HUDEP-2 (cell line): ENCODE measurements at regions not wholly inside any gene's neighbourhood (a gene's known extent, or its start where the extent isn't known, plus 50 kb on each side); places are given as distances from the start of the nearest gene placed in this dataset.
"Not testable (repeated sequence)": the region's sequence is repeated elsewhere in the genome, so short reads cannot be mapped to it uniquely, and the experiment has no call there.

Source experiments
- DNase-seq, 76 experiments: peaks; one replicate each; lab custom pipeline; 2025; ENCODE audit not compliant: unreplicated experiment in 76 of 76; lab: John Stamatoyannopoulos, UW

DNA sequence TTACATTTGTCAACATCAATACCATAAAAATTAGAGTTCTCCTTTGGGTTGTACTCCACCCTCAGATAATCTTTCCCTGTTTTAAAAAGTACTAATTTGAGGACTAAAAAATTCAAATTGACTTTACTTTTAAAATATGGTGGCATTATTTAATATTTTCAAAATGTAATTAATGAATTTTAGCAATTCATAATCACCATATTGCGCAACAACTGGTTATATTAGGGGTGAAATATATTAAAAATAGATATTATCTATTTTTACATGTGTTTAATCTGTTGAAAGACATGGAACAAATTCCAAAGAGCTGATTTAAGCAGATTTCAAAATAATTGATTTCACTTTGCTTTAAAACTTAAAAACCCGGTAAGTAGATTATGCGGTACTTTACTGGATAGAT is 236.6 kb upstream of the NOL4 start:
- no peak for DNase-seq

DNA sequence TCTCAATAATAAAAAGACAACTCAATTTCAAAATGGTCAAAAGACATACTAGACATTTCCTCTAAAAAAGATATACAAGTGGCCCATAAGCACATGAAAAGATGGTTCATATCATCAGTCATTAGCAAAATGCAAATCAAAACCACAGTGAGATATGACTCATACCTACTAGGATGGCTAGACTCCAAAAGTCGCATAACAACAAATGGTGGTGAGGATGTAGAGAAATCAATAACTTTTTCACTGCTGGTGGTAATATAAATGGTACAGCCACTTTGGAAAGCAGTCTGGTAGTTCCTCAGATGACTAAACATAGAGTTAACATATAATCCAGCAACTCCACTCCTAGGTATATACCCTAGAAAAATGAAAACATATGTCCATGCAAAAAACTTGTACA is 242.3 kb upstream of the NOL4 start:
- no peak for DNase-seq

DNA sequence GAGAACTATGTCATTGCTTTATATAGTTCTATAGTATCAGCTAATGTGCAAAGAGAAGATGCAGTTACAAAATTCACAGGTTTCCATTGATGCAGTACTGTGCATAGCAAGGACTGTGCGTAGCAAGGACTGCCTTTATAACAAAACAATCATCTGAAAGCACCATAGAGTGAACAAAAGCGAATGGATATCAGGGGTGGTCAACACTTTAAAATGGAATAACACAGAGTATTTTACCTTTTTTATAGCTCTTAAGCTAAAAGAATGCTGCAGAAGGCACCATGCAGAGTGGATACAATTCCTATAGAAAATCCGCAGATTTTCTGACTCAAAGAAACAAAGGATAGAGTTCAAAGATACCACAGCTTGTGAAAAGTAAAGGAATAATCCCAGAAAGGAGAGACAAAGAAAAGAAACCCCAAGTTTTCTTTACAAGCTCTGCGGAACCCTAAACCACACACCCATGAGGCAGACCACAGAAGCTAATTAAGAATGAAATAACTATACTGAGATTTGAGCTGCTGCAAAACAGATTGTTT is 229.9 kb upstream of the DTNA start:
- no peak for DNase-seq

DNA sequence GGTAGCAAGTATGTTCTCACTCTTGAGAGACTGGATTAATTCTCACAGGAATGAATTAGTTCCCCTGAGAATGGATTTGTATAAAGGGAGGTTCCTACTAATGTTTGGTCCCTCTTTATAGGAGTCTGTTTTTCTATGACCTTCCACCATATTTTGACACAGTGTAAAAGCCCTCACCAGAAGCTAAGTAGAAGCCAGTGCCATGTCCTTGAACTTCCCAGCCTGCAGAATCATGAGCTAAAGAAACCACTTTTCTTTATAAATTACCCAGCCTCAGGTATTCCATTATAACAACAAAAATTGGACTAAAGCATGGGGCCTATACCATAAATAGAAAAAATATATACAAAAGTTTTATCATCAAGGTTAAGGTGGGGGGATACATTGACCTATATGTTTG is 227.9 kb upstream of the DTNA start:
- no peak for DNase-seq

DNA sequence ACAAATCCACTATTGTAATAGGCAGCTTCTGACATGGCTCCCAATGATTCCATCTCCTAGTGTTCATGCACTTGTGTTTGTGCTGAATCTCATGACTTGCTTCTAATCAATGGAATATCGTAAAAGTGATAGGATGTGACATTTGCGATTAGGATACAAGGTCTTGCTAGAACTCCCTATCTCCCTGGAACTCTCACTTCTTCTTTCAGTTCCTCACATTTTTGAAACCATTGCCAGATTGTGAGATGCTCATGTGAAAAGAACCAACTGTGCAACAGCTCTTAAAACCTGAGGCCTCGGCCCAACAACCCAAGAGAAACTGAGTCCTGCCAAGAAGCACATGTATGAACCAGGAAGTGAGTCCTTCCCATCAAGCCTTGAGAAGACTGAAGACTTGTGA is 226.9 kb upstream of the DTNA start:
- no peak for DNase-seq

DNA sequence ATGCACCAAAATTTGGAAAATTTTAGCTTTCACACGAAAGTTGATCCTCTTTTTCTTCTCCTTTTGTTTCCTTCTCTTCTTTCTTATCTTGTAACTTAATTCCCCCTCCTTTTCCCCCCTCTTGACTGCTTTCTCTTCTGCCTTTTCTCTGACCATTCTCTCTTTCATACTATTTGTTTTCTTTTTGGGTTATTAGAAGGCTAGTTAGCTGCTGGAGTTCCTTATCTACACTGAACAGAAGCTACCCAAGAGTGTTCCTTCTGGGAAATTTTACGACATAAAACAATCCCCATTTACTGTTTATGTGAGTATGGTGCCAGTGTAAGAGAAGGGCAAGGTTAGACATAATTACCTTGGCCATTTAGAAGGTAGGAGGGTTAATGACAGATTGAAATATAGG is 218.4 kb upstream of the DTNA start:
- DNase-seq: no peak

DNA sequence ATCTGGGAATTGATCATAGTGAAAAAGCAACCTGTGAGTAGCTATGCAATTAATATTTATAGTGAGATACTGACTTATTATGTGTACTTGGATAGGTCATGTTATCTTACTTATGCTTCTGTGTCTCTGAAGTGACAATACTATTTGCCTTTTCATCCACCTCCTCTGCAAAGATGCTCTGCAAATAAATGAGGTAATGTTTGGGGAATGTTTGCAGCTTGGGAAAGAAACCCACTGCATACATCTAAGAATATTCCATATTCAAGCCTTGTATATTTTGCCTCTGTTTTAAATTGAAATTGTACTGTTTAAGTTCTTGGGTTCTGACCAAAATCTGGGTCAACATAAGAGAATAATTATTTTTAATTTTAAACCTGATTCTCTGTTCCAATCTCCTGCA is 217.4 kb upstream of the DTNA start:
- no peak for DNase-seq

DNA sequence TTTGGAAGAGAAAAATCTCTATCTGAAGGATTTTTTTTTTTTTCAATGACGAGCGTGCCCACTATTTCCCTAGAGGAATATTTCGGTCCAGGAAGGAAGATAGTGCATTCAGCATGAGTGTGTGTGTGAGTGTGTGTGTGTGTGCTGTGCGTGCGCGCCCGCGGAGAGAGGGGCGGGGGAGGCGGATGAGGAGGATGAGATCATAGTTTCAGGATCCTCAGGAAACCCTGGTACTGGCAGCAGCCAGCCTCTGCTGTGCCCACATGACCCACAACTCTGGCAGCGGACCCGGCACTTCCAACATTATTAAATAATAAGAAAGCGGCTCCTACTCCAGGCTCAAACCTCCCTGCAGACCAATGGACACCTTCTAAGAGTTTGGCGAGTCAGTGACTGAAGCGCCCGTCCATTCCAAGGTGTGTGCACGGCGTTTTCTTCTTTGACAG is 217.0 kb upstream of the DTNA start:
- DNase-seq: peak in 1 of 76 experiments; percentile 1

DNA sequence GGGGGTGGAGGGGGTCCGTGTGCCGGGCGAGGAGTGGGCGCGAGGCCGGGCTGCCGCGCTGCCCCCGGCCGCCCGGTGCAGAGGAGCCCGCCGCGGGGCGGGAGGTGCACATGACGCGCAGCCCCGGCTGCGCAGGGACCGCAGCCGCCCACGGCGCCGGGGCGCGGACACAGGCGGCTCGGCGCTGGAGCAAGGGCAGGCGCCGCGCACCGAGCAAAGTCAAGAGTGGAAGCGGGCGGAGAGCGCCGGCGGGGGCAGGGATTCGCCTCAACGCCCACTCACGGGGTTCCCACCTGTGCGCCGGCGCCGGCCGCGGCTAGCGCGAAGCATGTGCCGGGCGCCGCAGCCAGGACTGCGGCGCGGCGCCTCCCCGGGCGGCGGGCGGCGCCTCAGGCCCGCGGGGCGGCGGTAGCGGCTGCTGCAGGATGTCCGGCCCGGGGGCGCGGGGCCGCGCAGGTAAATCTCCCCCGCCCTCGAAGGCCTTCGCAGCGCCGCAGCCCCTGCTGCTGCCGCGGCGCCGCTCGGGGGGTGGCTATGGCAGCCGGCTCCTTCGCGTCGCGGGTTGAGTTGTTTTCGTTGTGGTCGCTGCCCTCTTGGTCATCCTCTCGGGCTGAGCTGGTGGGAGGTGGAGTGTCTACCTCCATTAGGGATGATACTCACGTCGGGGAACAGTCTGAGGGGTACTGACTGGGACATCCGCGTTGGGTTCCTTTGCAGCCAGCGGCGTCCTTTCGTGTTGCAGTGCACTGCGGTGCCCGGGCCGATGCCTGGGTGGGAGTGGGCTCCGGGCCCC is 216.3 kb upstream of the DTNA start:
- no peak for DNase-seq

DNA sequence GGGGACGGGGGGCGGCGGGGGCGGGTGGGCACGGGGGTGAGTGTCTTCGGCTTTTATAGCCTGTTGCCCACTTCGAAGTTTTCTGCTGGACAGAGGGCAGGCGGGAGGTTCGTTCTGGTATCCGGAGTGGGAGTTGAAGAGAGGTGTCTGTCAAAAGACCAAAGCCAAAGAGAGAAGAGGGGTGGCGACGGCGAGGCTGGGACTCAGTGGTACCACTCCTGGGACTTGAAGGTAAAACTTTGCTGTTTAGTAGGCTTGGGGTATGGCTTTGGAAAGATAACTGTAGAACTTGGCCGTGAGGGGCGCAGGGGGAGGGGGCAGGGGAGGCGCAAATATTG is 215.8 kb upstream of the DTNA start:
- DNase-seq: no peak

DNA sequence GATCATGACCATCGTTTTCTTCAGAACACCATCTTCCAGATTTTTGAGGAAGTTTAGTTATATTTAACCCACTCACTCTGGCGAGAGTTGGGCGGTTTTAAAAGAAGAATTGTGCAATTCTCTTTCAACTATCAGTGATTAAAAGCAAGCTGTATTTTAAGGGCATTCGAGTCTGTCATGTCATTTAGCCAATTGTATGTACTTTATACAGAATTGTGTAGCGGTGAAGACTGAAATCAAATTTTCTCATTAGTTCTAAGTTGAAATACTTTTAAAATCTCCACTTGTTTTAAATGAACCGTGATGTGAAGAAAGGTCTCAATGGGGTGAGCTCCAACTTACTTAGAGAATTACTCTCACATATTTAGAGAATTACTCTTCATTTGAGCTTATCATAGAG is 214.6 kb upstream of the DTNA start:
- no peak for DNase-seq

DNA sequence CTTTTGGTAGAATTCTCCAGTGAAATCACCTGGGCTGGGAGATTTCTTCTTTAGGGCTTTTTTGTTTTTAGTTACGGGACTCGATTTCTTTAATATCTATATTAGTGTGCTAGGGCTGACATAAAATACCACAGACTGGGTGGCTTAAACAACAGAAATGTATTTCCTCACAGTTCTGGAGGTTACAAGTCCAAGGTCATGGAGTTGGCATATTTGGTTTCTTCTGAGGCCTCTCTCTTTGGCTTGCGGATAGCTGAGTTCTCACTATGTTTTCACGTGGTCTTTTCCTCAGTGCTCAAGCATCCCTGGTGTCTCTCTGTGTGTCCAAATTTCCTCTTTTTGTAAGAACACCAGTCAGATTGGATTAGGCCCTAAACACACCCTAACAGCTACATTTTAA is 208.5 kb upstream of the DTNA start:
- DNase-seq: no peak

DNA sequence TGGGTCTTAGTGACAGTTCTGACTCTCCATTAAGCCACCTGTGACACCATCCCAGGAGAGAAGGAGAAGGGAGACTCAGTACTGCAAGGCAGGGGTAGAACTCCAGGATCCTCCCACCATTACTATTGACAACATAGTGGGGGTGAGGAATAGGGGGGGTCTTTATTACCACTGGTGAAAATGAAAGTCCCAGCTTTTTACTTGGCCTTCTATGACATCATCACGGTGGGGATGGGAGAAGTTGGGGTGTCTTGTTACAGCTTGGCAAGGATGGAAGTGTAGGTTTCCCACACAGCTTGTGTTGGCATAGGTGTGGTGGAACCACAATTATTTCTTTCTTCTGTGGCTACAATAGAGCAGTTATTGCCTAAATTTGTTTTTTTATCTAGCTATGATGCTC is 203.9 kb upstream of the DTNA start:
- no peak for DNase-seq

DNA sequence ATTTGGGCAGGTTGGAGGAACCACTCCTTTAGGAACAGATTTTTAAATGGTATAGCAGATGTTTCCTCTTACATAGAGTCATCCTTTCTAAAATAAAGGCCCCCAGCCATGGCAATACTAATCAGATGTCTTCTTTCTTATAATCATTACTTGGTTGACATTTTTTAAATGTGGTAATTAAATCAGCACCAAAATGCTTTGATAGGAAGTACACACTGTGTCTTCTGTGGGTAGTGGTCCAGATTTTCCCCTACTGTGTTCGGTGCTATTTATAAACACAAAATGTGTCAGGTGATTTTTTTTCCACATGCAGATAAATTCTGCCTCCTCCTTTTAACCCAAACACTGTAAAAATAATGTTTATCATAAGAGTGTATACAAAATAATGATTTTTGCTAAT is 200.9 kb upstream of the DTNA start:
- DNase-seq: no peak

DNA sequence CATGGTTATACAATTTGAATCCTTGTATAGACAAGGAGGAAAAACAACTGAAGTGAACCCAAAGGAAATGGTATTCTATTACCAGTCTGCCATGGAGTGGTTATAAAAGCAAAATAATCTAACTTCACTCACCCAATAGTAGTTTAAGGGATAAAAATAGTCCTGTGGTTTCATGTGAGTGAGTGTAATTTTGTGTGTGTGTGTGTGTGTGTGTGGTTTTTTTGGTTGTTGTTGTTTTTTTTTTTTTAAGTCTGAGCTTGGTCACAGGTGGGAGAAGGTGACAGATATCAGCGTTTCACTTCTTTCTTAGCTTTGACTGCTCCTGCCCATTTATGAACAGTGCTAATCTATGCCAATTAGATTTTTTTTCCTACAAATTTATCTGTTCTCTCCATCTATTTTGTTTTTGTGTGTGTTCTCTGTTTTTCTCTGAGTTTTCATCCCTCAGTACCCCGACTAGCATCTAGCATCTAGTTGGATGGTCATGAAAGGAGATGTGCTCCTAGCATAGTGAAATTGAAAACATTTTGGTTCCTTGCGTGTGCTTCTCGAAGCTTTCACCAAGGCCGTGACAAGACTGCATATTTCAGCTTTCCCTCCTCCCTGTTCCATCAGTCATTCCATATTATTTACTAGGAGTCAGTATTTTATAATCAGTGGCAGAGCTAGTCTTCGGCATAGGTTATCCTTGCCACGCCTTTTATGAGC is 200.1 kb upstream of the DTNA start:
- no peak for DNase-seq

DNA sequence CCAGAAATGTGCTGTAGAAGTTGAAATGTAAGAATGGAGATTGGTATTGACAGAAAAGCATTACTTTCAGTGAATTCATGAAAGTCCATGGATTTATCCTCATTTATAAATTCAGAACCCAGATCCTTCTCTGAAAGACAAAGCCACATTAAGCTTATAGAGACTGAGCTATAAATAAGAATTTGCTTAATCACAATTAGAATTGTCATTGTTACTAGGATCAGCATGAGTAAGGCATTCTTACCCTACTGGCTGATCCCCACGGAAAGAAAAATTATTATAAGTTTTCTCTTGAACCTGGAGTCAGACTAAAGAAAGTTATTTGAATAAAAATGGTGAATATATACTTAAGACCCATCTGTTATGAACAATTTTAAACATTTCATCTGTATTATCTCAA is 199.2 kb upstream of the DTNA start:
- no peak for DNase-seq

DNA sequence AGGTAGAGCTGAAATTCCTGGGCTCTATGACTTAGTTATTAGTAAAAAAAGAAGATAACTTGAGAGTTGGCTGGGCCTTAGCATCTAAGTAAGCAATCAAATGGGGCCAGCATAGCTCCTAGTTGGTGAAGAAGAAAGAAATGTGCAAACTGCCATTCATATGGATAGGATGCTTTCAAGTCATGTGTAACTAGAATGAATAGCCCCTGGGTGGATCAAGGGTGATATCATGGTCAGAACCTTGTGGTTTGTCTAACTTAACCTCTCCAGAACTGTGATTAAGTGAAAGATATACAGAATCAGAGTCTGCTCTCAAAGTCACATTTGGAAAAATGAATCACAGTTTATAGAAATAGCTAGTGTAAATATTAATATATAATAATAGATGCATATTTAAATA is 198.7 kb upstream of the DTNA start:
- no peak for DNase-seq

DNA sequence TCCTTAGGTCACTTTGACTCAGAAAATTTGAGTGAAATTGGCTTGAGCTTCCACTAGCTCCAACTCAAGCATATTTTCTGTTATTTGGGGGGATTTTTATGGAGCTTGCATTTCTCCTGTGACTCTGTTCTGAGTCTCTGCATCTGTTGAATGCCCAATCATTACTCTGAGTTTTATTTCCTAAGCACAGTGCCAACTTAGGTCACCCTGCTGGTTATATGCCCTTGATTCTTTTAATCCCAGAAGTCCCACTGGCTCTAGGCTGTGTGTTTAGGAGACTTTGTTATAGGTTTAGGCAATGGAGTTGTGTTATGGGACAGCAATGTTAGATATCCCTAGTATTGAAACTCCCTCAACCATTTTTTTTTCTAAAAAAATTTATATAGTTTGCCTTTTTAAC is 198.2 kb upstream of the DTNA start:
- DNase-seq: no peak

DNA sequence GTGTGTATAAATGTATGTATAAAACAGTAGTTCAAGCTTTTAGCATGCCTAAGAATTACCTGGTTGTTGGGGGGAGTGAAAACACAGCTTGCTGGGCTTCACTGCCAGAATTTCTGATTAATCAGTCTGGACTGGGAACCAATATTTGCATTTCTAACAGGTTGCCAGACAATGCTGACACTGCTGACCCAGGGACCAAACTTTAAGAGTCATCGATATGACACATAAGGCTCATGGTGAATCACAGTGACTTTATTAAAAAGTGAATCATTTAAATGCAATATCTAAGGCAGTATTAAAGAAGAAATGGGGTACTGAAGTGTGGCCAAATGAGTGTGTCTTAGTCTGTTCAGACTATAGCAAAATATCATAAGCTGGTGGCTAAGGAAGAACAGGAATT is 195.9 kb upstream of the DTNA start:
- DNase-seq: no peak

DNA sequence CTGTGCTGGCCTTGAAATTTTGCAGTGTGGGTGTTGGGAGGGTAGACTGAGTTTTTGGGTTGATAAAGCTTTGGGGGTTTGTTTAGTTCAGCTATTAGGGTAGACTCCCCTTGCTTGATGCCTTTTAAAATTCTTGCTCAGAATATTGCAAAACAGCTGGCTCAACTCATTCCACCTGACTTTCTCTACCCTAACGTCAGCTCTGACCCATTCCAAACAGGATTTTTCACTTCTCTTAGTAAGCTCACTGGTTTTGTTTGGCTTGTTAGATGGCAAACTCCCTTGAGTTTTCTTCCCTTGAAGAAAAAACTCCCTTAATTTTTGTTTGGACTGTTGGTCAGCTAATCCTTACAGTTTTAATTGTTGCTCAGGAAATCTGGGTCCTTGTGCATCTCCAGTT is 195.1 kb upstream of the DTNA start:
- no peak for DNase-seq

DNA sequence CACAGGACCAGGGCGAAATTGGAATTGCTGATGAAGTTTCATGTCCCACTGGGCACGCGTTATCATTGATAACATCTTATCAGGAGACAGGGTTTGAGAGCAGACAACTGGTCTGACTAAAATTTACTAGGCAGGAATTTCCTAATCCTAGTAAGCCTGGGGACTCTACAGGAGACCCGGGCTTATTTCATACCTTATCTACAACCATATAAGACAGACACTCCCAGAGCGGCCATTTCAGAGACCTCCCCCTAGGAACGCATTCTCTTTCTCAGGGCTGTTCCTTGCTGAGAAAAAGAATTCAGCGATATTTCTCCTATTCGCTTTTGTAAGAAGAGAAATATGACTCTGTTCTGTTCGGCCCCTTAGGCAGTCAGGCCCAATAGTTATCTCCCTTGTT is 193.7 kb upstream of the DTNA start:
- DNase-seq: not testable (repeated sequence)

DNA sequence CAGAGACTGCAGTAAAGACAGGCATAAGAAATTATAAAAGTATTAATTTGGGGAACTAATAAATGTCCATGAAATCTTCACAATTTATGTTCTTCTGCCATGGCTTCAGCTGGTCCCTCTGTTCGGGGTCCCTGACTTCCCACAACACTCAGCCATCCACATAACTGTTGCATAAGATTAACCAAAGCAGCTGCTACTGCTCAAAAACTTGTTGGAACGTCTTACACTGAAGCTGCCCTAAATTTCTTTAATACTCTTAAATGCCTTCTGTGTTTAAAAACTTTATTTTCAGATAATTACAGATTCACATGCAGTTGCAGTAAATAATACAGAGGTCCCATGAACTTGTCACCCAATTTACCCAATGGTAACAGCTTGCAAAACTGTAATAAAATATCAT is 193.1 kb upstream of the DTNA start:
- DNase-seq: not testable (repeated sequence)
